Spleen (tissue), 11 donors: ENCODE measurements at regions not wholly inside any gene's neighbourhood (a gene's known extent, or its start where the extent isn't known, plus 50 kb on each side); places are given as distances from the start of the nearest gene placed in this dataset.

Experiments used
- DNase-seq: peaks from one replicate; pipeline ENCODE4 v3.0.0-alpha.2; 2020
- H3K27ac ChIP-seq, 8 donors: fragments of 200-600 bp; sonication (generic) in 7 of 8; 1 replicate in 4 of 8; 2 replicates in 4 of 8; pipeline versions ENCODE4 v1.5.0 to v1.8.0; 2016 to 2021; ENCODE audit warnings: inconsistent platforms in 4 of 8, mild to moderate bottlenecking in 4 of 8, moderate library complexity in 1 of 8
- H3K27me3 ChIP-seq, 7 donors: fragments of 200-600 bp; sonication (generic) in 6 of 7; replicated peaks in 1 of 7; 1 replicate in 4 of 7; 2 replicates in 3 of 7; pipeline versions ENCODE4 v1.5.0 to v1.8.0; 2016 to 2021; ENCODE audit warnings: inconsistent platforms in 3 of 7, mild to moderate bottlenecking in 1 of 7
- H3K36me3 ChIP-seq, 6 donors: fragments of 200-600 bp; sonication (generic) in 5 of 6; 1 replicate in 4 of 6; 2 replicates in 2 of 6; pipeline versions ENCODE4 v1.5.0 to v1.8.0; 2016 to 2021; ENCODE audit warnings: inconsistent platforms in 2 of 6
- H3K4me1 ChIP-seq, 6 donors: fragments of 200-600 bp; sonication (generic) in 5 of 6; 1 replicate in 3 of 6; 2 replicates in 3 of 6; pipeline versions ENCODE4 v1.5.0 to v1.8.0; 2016 to 2021; ENCODE audit warnings: inconsistent platforms in 3 of 6
- H3K4me3 ChIP-seq, 8 donors: fragments of 200-600 bp; sonication (generic) in 7 of 8; 1 replicate in 4 of 8; 2 replicates in 4 of 8; pipeline versions ENCODE4 v1.5.0 to v1.8.0; 2016 to 2021; ENCODE audit warnings: inconsistent platforms in 4 of 8, mild to moderate bottlenecking in 4 of 8, moderate library complexity in 2 of 8
- H3K9me3 ChIP-seq, 8 donors: fragments of 200-600 bp; sonication (generic) in 7 of 8; 1 replicate in 4 of 8; 2 replicates in 4 of 8; pipeline versions ENCODE4 v1.5.0 to v1.8.0; 2016 to 2021; ENCODE audit warnings: inconsistent platforms in 4 of 8
- POLR2A ChIP-seq, 3 donors: fragments of 450-650 bp; IDR thresholded peaks; one replicate each; pipeline ENCODE4 v1.5.1; 2017; ENCODE audit warnings: antibody characterized with exemption in 3 of 3, mild to moderate bottlenecking in 1 of 3
- POLR2AphosphoS5 ChIP-seq, 3 donors: sonication (generic); formaldehyde crosslinking; IDR thresholded peaks; one replicate each; pipeline ENCODE4 v1.5.1; 2017; ENCODE audit warnings: antibody characterized with exemption in 3 of 3
- WGBS, 5 donors: extraction: QIAGEN DNeasy Blood & Tissue Kit in 3 of 5; methylation state at CpG; one replicate each; pipeline versions ENCODE4 v1.1.5 to v1.1.7; 2013 to 2018; 5-methylcytosine and 5-hydroxymethylcytosine counted together
- intact Hi-C: fragments of 100-400 bp; cut with DNase I; formaldehyde crosslinking; loops from one replicate; pipeline ENCODE4 v1.15.0; 2023; ENCODE audit warnings: low total_unique reads
- TF ChIP-seq, protein P1 (sequence below), 11 experiments: fragments of 200-600 bp in 7 of 11; fragments of 450-650 bp in 4 of 11; sonication (generic) in 4 of 11; IDR thresholded peaks in 8 of 11; conservative IDR thresholded peaks in 3 of 11; 1 replicate in 7 of 11; 2 replicates in 4 of 11; pipeline versions ENCODE4 v1.4.0 to v1.8.0; 2016 to 2021; ENCODE audit warnings: antibody characterized with exemption in 11 of 11, inconsistent platforms in 4 of 11, mild to moderate bottlenecking in 1 of 11
- donor health status: healthy with polysubstance abuse.
- donor health status: DM: no; HTN: no; CAD: no; lungs with moderate emphysema.
- donor health status: DM: no; HTN: no; CAD: no.
- donor health status: Bipolar disorder and iron deficiency.
- donor health status: healthy.
- donor health status: DM: no; HTN: no; CAD: no.
- donor health status: DM: yes; HTN: yes; CAD: no.

- no peaks in the 10 kb centered on the region for H3K27me3 ChIP-seq
- H3K4me3 ChIP-seq = no peak overlapping the region
- H3K9me3 ChIP-seq = no peaks in the 10 kb centered on the region
- no peak overlapping the region for H3K27ac ChIP-seq
- DNase-seq = no peak
- WGBS, 5 donors = 95 to 98% (median 97%) methylated on average over 6 of the region's 6 CpGs
- TF ChIP-seq, protein P1, sequence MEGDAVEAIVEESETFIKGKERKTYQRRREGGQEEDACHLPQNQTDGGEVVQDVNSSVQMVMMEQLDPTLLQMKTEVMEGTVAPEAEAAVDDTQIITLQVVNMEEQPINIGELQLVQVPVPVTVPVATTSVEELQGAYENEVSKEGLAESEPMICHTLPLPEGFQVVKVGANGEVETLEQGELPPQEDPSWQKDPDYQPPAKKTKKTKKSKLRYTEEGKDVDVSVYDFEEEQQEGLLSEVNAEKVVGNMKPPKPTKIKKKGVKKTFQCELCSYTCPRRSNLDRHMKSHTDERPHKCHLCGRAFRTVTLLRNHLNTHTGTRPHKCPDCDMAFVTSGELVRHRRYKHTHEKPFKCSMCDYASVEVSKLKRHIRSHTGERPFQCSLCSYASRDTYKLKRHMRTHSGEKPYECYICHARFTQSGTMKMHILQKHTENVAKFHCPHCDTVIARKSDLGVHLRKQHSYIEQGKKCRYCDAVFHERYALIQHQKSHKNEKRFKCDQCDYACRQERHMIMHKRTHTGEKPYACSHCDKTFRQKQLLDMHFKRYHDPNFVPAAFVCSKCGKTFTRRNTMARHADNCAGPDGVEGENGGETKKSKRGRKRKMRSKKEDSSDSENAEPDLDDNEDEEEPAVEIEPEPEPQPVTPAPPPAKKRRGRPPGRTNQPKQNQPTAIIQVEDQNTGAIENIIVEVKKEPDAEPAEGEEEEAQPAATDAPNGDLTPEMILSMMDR (IDR thresholded peaks at IDR 0.05 in 8 of 11, conservative IDR thresholded peaks at IDR 0.05 in 3 of 11) = no peak
- TF ChIP-seq POLR2A (IDR thresholded peaks at IDR 0.05) (no peak), POLR2AphosphoS5 (IDR thresholded peaks at IDR 0.05) (no peak)
- H3K4me1 ChIP-seq = no peaks in the 10 kb centered on the region
- intact Hi-C loops = no loop called here
- H3K36me3 ChIP-seq = no peaks in the 10 kb centered on the region
Measured at GRCh38 chr9:108072740-108073139, 583.2 kb upstream of the KLF4 start.

DNA sequence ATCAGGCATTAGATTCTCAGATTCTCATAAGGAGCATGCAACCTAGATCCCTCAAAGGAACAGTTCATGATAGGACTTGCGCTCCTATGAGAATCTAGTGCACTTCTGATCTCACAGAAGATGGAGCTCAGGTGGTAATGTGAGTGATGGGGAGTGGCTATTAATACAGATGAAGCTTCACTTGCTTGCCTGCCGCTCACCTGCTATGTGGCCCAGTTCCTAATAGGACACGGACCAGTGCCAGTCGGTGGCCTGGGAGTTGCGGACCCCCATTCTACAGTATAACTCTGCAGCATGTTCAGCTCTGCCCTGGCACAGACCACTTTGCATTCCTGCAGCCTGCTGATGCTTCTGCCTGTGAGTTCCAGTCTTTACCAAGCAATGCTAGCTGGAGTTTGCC is 581.3 kb upstream of the KLF4 start:
- TF ChIP-seq POLR2A (IDR thresholded peaks at IDR 0.05) = no peak
- TF ChIP-seq, protein P1 (IDR thresholded peaks at IDR 0.05 in 8 of 11, conservative IDR thresholded peaks at IDR 0.05 in 3 of 11) = no peak
- no peak for TF ChIP-seq POLR2AphosphoS5 (IDR thresholded peaks at IDR 0.05)
- intact Hi-C loops = no loop called here
- no peaks in the 10 kb centered on the region for H3K36me3 ChIP-seq
- 93 to 97% (median 96%) methylated on average over 5 of the region's 5 CpGs for WGBS, 5 donors
- H3K27ac ChIP-seq = no peak overlapping the region
- no peaks in the 10 kb centered on the region for H3K4me1 ChIP-seq
- no peaks in the 10 kb centered on the region for H3K9me3 ChIP-seq
- DNase-seq = no peak
- H3K4me3 ChIP-seq = no peak overlapping the region
- no peaks in the 10 kb centered on the region for H3K27me3 ChIP-seq

- no peaks in the 10 kb centered on the region for H3K27me3 ChIP-seq
- H3K27ac ChIP-seq = no peak overlapping the region
- intact Hi-C loops = no loop called here
- DNase-seq = no peak
- no peak overlapping the region for H3K4me3 ChIP-seq
- 55 to 79% (median 74%) methylated on average over 1 of the region's 1 CpG for WGBS, 5 donors
- no peaks in the 10 kb centered on the region for H3K9me3 ChIP-seq
- TF ChIP-seq POLR2AphosphoS5 (IDR thresholded peaks at IDR 0.05) (no peak), POLR2A (IDR thresholded peaks at IDR 0.05) (no peak)
- TF ChIP-seq, protein P1 (IDR thresholded peaks at IDR 0.05 in 8 of 11, conservative IDR thresholded peaks at IDR 0.05 in 3 of 11) = no peak
- no peaks in the 10 kb centered on the region for H3K4me1 ChIP-seq
- no peaks in the 10 kb centered on the region for H3K36me3 ChIP-seq
Measured at GRCh38 chr9:108069991-108070390, 580.4 kb upstream of the KLF4 start.

GRCh38 chr9:108062680-108063079 is 573.1 kb upstream of the KLF4 start:
- DNase-seq = no peak
- intact Hi-C loops = no loop called here
- Histone ChIP-seq H3K4me1 (no peaks in the 10 kb centered on the region), H3K27me3 (no peaks in the 10 kb centered on the region), H3K9me3 (peaks cover 0 to 11% (median 0%) of the 10 kb centered on the region in 8 donors), H3K27ac (no peak overlapping the region), H3K4me3 (no peak overlapping the region), H3K36me3 (no peaks in the 10 kb centered on the region)
- 89 to 95% (median 93%) methylated on average over 8 of the region's 8 CpGs for WGBS, 5 donors
- TF ChIP-seq, protein P1 (IDR thresholded peaks at IDR 0.05 in 8 of 11, conservative IDR thresholded peaks at IDR 0.05 in 3 of 11) = no peak
- TF ChIP-seq POLR2A (IDR thresholded peaks at IDR 0.05) = no peak
- TF ChIP-seq POLR2AphosphoS5 (IDR thresholded peaks at IDR 0.05) = no peak
